NCI-H1694 treated with DMSO at 0.1 percent for 48 hours (cell line): ENCODE measurements at regions not wholly inside any gene's neighbourhood (a gene's known extent, or its start where the extent isn't known, plus 50 kb on each side); places are given as distances from the start of the nearest gene placed in this dataset.
"Not testable (repeated sequence)": the region's sequence is repeated elsewhere in the genome, so short reads cannot be mapped to it uniquely, and the experiment has no call there.

Experiments used
- DNase-seq: peaks from one replicate; lab custom pipeline; 2025; lab: John Stamatoyannopoulos, UW

- no peak for DNase-seq
Measured at GRCh38 chr14:104304451-104305351, 166.3 kb downstream of the KIF26A start.

- DNase-seq: no peak
Measured at GRCh38 chr14:104305511-104306449, 167.4 kb downstream of the KIF26A start.

- DNase-seq: no peak
Measured at GRCh38 chr14:104306450-104307040, 168.2 kb downstream of the KIF26A start.

GRCh38 chr14:104307246-104307626 is 168.8 kb downstream of the KIF26A start:
- DNase-seq: no peak

- no peak for DNase-seq
Measured at GRCh38 chr14:104307627-104308401, 169.4 kb downstream of the KIF26A start.

GRCh38 chr14:104308534-104308933 is 170.1 kb downstream of the KIF26A start:
- not testable (repeated sequence) for DNase-seq

GRCh38 chr14:104309657-104310369 is 171.4 kb downstream of the KIF26A start:
- no peak for DNase-seq

- no peak for DNase-seq
Measured at GRCh38 chr14:104311358-104311757, 173.0 kb downstream of the KIF26A start.

- no peak for DNase-seq
Measured at GRCh38 chr14:104313674-104314073, 175.3 kb downstream of the KIF26A start.

- no peak for DNase-seq
Measured at GRCh38 chr14:104314251-104314941, 176.0 kb downstream of the KIF26A start.

- no peak for DNase-seq
Measured at GRCh38 chr14:104315169-104315568, 176.8 kb downstream of the KIF26A start.

- no peak for DNase-seq
Measured at GRCh38 chr14:104315625-104316024, 177.2 kb downstream of the KIF26A start.

- DNase-seq: no peak
Measured at GRCh38 chr14:104316121-104316722, 177.8 kb downstream of the KIF26A start.

GRCh38 chr14:104316723-104317491 is 178.5 kb downstream of the KIF26A start:
- DNase-seq: no peak

GRCh38 chr14:104317492-104317805 is 179.1 kb downstream of the KIF26A start:
- no peak for DNase-seq

- DNase-seq: no peak
Measured at GRCh38 chr14:104317975-104318557, 179.7 kb downstream of the KIF26A start.

- DNase-seq: no peak
Measured at GRCh38 chr14:104318558-104319490, 180.4 kb downstream of the KIF26A start.
